ENCODE measurements at regions not wholly inside any gene's neighbourhood (a gene's known extent, or its start where the extent isn't known, plus 50 kb on each side); places are given as distances from the start of the nearest gene placed in this dataset.
"Not testable (repeated sequence)": the region's sequence is repeated elsewhere in the genome, so short reads cannot be mapped to it uniquely, and the experiment has no call there.

DNA sequence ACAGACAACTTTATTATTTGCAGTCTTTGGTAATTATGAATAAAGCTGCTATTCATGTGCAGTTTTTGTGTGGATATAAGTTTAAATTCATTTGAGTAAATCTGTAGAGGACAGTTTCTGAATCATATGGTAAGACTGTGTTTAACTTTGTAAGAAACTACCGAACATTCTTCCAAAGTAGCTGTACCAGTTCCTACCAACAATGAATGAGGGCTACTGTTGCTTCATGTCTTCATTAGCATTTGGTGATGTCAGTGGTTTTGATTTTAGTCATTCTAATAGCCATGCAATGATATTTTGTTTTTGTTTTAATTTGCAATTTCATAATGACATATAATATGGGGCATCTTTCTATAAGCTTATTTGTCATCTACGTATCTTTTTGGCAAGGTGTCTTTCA lies 501.3 kb upstream of the RORB start:
- DNase-seq (ENCODE audit: low read depth), result no peak

DNA sequence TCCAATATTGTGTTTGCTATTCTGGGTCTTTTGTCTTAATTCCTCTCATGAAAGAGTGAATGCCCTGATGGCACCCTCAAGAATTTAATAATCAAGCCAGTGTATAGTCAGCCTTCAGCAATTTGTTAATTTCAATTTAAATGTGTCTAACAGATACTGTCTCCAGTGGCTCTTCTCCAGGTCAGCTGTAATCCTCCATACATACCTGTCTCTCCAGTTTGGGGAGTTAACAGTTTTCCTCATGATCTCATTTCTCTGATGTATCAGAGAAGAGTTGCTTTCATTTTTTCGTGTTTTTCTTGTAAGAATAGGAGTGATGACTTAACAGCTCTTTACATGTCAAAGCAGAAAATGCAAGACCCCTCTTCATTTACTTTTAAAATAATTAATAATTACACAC lies 500.3 kb upstream of the RORB start:
- DNase-seq (ENCODE audit: low read depth), result no peak

DNA sequence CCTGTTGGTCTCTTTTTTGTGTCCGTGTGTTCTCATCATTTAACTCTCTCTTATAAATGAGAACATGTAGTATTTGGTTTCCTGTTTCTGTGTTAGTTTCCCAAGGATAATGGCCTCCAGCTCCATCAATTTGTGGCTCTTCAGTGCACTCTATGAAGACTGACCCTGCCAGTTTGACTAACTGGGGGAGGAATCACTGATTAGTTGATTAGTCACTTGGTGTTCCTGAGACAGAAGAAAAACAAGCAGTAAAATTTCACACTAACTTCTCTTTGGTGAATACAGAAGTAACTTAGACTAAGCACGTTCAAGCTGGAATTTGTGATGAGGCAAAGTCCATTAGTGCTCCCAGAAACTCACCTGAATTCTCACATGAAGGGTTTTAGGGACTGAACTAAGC lies 495.8 kb upstream of the RORB start:
- no peak for DNase-seq (ENCODE audit: low read depth)

DNA sequence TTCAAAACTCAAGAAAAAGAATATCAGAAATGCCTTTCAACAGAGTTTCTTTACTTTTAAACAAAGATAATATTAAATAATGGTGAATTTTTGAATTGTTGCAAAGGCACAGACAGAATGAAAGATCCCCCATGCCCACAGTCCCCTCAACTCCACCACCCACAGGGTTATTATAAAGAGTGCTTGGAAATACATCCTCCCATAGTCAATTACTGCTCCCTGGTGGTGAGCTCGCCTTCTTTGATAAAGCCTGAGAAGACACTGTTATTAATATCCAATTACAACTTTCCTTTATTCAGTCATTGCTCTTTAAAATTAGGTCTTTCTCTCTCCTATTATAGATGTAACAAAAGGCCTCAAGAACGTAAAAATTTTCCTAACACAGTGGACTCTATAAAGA lies 490.2 kb upstream of the RORB start:
- DNase-seq (ENCODE audit: low read depth), result no peak

DNA sequence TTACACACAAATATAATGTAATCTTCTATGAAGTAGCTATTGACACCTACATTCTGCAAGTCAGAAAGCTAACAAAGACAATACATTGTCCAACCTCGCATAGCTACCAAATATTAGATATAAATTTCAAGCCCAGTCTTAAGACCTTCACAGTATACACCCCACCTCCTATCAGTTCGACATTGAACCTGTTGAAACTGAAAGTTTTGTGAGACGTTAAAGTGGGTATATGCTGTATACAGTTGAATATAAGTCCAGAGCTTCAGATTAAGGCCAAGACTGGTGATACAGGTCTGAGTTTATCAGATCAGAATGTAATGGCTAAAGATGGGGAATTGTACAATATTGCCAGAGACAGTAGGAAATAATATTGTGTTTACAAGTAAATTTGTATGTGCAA lies 489.3 kb upstream of the RORB start:
- no peak for DNase-seq (ENCODE audit: low read depth)

DNA sequence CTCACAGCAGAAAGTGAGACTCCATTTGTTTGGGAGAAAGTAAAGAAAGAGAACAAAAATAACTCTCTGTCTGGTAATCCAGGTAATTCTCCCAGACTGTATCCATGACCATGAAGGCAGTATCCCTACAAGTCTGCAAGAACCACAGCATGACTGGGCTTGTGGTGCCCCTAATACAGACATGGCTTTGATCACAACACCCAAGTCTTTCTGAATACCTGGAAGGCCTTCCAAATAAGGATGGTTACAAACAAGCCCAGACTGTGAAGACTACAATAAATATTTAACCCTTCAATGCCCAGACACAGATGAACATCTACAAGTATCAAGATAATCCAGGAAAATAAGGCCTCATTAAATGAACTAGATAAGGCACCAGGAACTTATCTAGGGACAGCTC lies 481.1 kb upstream of the RORB start:
- DNase-seq (ENCODE audit: low read depth), result no peak

DNA sequence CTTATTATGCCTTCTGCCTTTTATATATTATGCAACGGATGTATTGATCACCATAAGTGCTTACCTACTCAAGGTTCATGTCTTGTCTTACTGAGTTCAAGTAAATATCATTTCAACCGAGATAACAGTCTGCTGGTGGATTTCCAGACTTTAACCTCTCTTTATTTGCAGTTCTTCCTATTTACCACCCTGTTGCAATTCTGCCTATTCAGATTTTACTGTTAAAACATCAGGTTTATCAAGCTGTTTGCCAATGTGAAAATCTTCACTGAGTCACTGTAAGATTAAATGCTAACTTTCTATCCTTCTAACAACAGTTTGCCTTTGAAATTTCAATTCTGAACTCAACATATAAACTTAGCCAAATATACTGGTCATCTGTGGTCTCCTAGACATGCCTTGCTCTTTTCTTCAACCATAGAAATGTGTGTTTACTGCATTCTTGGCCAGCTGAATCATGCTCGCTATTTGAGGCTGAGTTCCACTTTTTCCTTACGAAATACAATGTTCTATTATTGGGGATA lies 471.7 kb upstream of the RORB start:
- peak; percentile 6 for DNase-seq (ENCODE audit: low read depth)

DNA sequence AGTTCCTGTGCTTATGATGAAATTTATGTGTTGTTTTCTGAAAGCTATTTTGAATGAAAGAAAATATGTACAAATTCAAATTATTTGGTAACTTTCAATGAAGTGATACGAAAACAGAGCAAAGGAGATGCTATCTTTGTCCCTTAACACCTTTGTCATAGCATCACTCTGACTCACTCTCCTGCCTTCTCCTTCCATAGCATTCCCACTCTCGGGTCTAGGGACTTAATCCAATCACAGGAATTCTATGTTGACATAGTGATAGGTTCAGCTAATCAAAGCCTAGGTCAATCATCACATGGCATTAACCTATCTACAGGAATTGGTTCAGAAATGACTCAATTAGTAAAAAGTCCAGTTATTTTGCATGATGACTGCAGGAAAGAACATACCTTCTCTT lies 464.7 kb upstream of the RORB start:
- no peak for DNase-seq (ENCODE audit: low read depth)

DNA sequence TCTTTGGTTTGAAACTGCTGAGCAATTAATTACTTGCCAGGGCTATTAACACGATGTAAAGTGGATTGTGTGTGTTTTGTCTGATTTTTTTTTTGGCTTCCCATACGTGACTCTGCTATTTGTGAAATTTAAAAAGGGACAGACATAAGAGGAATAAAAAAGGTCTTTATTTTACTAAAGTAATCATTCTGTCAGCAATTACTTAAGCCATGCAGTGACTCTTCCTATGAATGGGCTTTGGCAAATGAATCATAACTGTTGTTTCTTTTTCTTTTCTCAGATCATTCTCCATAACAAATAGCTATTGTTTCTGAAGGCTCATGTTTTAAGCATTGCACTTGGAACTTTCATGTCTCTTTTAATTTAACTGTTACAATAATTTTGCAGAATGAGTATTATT lies 461.3 kb upstream of the RORB start:
- DNase-seq (ENCODE audit: low read depth), result no peak

DNA sequence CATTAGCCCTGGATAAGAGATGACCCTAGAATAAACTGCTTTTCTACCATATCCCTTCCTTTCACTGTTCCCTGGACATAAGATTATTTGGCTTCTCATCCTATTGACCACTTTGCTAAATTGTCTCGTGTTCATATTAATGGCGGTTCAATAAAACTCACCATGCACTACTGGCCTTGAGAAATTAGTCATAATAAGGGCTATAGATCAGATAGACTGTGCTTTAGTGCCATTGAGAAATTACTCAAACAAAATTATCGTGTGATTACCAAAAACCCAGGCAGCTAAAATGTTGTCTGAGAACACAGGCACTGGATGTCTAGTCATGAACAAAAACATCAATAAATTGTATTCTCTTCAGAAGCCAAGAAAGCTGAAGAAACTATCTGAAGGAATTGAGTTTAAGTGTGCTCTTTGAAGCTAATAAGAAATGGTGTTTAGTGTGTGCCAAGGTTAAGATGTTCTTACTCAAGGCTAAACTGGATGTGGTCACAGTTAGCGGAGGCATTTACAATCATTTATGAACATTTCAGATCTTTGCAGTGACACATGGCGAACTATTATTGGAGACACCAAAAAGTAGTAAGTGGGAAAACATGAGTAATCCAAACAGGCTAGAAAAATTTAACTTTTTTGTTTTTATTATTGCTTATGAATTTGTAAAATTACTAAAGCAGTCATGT lies 460.4 kb upstream of the RORB start:
- peak; percentile 1 for DNase-seq (ENCODE audit: low read depth)

DNA sequence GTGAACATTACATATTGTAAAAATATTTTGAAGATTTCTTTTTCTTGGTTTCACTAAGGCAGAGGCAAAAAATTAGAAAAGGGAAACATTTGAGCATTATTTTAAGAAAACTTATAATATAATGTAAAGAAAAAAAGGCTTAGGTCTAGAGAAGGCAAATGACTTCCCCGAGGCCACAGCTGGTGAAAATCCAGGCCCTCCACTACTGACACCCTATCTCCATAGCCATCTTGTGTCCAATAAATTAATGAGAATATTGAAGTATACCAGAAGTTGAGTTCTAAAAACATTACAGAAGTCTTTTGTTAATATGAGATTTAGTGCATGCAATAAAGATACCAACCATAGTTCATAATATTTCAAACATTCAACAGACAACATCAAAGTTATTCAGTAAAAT lies 459.9 kb upstream of the RORB start:
- no peak for DNase-seq (ENCODE audit: low read depth)

DNA sequence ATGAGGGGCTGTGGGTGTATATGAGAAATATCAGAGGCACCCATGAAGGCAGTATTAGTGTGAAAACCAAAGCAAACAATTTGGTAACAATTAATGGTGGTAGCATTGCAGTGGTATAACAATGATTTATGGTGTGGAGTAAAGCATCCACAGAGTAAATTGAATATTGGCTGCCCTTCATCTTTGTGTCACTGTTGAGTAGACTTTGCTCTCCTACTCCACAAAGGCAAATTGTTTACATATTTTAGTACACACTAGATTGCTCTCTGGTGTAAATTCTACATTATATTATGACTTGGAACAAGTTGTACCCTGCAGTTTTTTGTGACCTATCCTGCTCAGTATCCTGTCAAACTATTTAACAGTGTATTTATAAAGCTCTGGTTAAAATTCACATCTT lies 455.5 kb upstream of the RORB start:
- DNase-seq (ENCODE audit: low read depth), result no peak

DNA sequence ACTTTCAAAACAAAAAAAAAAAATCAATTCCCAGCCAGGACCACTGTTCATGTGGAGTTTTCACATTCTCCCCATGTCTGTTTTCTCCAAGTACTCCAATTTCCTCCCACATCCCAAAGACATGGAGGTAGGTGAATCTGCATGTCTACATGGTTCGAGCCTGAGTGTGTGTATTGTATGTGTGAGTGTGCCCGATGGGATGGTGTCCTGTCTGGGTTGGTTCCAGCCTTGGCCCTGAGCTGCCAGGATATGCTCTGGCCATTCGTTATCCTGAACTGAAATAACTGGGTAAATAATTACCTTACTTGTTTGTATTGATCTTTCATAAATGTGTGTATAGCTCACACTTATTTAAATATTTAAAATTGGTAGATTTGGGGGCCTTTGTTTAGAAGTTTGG lies 452.3 kb upstream of the RORB start:
- no peak for DNase-seq (ENCODE audit: low read depth)

DNA sequence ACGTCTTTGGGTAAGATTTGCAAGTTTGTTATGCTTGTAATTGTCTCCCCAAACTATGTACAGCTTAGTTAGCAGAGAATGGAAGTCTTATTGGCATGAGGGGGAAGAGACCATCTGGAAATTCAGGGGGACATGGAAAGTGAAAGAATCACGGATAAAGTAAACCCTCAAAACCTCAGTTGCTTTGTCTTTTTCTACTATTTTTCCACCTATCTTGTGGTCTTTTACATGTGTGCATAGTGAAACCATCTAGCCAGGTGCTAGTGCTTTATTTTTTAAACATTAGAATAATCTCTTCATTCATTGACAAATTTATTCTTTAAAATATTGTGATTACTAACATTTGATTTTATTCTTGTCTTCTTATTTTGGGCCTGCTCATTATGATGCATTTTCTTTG lies 441.1 kb upstream of the RORB start:
- no peak for DNase-seq (ENCODE audit: low read depth)

DNA sequence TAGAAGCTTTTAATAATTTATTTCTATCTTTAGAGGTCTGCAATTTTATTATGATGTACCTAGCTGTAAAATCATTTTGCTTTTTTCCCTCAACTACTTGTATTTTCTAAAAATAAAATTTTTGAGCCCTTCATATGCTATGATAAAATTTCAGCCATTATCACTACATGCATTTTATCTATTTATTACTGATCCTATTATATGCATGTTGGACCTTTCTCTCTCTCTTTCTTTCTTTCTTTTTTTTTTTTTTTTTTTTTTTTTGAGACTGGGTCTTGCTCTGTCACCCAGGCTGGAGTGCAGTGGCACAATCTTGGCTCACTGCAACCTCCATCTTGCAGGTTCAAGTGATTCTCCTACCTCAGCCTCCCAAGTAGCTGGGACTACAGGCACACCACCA lies 440.1 kb upstream of the RORB start:
- DNase-seq (ENCODE audit: low read depth), result not testable (repeated sequence)

DNA sequence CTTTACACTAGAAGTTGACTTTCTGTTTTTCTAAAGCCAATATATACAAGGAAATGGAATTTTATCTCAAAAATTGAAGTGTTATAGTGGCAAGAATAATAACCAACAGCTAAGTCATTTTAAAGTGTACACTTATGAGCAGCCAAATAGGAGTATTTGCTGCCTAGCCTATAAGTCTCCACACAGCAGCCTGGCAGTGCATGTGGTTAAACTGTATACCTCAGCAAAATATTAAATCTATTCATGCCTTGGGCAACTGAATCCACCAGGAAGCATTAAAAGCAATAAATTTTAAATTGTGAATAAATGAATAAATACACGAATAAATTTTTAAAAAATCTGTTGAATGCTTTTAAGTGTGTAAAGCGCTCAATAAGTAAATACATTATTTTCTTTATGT lies 432.4 kb upstream of the RORB start:
- DNase-seq (ENCODE audit: low read depth), result no peak

DNA sequence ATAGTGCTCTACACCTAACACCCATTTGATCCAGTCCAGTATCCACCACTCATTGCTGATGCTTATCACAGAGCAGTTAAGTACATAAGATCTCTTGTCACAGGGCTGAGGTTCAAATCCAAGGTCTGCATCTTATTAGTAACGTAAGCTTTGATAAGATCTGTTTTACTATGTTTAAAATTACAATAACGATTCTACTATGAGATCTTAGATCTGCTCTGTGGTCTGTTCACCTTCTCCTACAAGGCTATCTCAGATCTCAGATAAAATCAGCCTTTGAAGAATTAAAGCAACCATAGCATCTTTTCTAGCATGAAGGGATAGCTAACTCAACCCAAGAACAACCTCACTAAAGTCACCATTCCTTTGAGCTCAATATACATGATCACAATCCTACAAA lies 431.0 kb upstream of the RORB start:
- no peak for DNase-seq (ENCODE audit: low read depth)

DNA sequence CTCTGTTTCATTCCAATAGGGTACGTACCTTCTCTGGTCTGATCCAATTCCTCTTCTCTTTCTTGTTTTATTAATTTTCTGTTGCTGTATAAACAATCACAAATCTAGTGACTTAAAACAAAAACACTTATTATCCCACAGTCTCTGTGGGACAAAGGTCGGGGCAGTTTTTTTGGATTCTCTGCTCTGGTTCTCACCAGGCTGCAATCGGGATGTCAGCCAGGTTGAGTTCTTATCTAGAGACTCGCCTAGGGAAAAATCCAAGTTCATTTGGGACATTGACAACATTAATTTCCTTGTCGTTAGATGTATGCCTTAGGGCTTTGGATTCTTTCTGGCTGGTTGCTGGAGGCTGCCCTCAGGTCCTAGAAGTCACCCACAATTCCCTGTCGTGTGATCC lies 430.5 kb upstream of the RORB start:
- DNase-seq (ENCODE audit: low read depth), result no peak

DNA sequence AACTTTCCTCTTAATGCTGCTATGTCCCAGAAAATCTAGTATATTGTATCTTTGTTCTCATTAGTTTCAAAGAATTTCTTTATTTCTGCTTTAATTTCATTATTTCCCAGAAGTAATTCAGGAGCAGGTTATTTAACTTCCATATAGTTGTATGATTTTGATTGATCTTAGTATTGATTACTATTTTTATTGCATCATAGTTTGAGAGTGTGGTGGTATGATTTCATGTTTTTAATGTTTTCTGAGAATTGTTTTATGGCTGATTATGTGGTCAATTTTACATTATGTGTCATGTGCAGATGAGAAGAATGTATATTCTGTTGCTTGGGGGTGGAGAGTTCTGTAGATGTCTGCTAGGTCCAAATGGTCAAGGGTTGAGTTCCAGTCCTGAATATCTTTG lies 425.6 kb upstream of the RORB start:
- no peak for DNase-seq (ENCODE audit: low read depth)

DNA sequence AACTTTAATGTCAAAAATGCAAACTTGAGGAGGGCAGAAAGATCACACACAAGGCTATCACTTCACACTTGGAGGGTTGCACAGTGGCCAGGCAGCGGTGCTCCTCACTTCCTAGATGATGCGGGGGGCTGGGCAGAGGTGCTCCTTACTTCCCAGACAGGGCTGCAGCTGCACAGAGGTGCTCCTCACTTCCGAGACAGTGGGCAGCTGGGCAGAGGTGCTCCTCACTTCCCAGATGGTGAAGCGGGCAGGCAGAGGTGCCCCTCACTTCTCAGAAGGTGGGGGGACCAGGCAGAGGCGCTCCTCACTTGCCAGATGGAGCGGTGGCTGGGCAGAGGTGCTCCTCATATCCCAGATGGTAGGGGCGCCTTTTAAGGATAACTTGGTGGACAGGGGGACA lies 423.2 kb upstream of the RORB start:
- no peak for DNase-seq (ENCODE audit: low read depth)

DNA sequence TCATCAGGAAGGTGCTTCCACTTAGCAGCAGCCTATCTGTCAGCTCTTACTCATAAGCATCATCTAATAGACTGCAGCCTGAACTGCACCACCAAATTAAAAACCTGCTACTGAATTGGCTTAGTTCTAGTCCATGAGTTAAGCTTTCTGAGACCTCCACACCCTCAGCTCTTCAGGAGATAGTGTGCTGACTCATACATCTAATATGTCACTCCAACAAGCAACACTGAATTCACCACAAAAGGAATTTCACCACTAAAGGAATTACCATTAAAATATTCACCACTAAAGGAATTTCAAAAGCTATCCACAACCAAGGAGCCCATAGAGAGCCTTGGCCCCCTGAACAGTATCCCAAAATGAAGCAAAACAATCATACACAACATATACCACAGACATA lies 418.5 kb upstream of the RORB start:
- peak; percentile 22 for DNase-seq (ENCODE audit: low read depth)

DNA sequence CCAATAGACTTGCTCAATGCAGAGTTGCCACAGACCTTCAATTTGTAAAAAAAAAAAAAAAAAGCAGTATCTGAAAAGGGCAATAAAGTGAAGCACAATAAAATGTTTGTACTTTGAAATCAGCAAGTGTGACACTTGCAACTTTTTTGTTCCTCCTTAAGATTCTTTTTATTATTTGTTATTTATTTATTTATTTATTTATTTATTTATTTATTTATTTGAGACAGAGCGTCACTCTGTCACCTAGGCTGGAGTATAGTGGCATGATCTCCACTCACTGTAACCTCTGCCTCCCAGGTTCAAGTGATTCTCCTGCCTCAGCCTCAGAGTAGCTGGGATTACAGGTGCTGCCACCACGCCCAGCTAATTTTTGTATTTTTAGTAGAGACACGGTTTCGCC lies 416.5 kb upstream of the RORB start:
- not testable (repeated sequence) for DNase-seq (ENCODE audit: low read depth)

DNA sequence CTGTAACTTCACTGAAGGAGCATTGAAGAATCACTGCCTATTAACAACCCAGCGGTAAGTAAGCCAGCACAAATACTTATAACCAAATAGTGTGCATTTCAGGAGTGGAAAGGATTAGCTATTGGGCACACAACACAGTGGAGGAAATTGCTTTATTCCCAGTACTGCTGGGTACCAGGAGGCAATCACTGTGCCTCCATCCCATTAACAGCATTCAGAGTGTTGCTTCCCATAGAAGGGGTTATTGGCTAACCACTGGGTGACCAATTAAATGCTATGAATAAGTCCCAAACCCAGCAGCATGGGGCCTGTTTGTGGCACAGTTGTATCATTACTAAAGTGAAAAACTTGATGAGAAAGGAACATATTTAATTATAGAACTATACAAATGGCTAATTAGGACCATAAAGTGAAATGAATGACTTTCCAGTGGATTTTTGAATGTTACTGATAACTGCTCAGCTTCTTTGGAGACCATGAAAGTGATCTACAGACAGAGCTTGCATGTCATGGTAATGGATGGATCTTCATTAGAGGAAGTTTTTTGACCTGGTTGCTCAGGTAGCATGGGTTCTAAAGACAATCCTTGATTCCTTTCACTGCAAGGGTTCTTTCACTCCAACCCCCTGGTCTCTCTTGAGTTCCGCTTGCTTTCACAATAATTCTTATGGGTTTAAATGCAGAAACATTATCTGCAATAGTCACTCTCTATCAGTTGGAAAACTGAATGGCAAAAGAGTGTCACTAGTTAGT lies 413.3 kb upstream of the RORB start:
- DNase-seq (ENCODE audit: low read depth), result no peak
